Liver (tissue), 3 donors: ENCODE measurements at regions not wholly inside any gene's neighbourhood (a gene's known extent, or its start where the extent isn't known, plus 50 kb on each side); places are given as distances from the start of the nearest gene placed in this dataset.

Source experiments
- ATF3 ChIP-seq: IDR thresholded peaks from 2 replicates; pipeline ENCODE4 v1.6.1; 2016; ENCODE audit warnings: antibody characterized with exemption
- EGR1 ChIP-seq, 2 donors: IDR thresholded peaks; 2 replicates each; pipeline ENCODE4 v1.6.1; 2016 to 2018; ENCODE audit warnings: antibody characterized with exemption in 2 of 2, low read depth in 2 of 2
- HNF4G ChIP-seq: IDR thresholded peaks from 2 replicates; pipeline ENCODE4 v1.6.1; 2016; ENCODE audit warnings: antibody characterized with exemption
- MAX ChIP-seq: IDR thresholded peaks from 2 replicates; pipeline ENCODE4 v1.6.1; 2016; ENCODE audit warnings: antibody characterized with exemption
- RAD21 ChIP-seq, 2 donors: IDR thresholded peaks; 2 replicates each; pipeline ENCODE4 v1.6.1; 2016; ENCODE audit warnings: antibody characterized with exemption in 2 of 2, mild to moderate bottlenecking in 2 of 2
- SP1 ChIP-seq: IDR thresholded peaks from 2 replicates; pipeline ENCODE4 v1.6.1; 2018; ENCODE audit warnings: antibody characterized with exemption, mild to moderate bottlenecking
- TAF1 ChIP-seq: conservative IDR thresholded peaks from 2 replicates; pipeline ENCODE4 v1.6.1; 2016; ENCODE audit warnings: antibody characterized with exemption, mild to moderate bottlenecking
- YY1 ChIP-seq: IDR thresholded peaks from 2 replicates; pipeline ENCODE4 v1.6.1; 2016; ENCODE audit warnings: antibody characterized with exemption, mild to moderate bottlenecking
- TF ChIP-seq, protein P1 (sequence below): fragments of 150-350 bp; IDR thresholded peaks from 2 replicates; pipeline ENCODE4 v1.5.1; 2017; ENCODE audit warnings: improper control_type of control experiment, low read depth, low read length; ENCODE audit not compliant: missing input control
- TF ChIP-seq, protein P2 (sequence below): IDR thresholded peaks from 2 replicates; pipeline ENCODE4 v1.6.1; 2016; ENCODE audit warnings: antibody characterized with exemption, mild to moderate bottlenecking
- donor health status: healthy.
- donor health status: healthy.

- TF ChIP-seq, protein P1, sequence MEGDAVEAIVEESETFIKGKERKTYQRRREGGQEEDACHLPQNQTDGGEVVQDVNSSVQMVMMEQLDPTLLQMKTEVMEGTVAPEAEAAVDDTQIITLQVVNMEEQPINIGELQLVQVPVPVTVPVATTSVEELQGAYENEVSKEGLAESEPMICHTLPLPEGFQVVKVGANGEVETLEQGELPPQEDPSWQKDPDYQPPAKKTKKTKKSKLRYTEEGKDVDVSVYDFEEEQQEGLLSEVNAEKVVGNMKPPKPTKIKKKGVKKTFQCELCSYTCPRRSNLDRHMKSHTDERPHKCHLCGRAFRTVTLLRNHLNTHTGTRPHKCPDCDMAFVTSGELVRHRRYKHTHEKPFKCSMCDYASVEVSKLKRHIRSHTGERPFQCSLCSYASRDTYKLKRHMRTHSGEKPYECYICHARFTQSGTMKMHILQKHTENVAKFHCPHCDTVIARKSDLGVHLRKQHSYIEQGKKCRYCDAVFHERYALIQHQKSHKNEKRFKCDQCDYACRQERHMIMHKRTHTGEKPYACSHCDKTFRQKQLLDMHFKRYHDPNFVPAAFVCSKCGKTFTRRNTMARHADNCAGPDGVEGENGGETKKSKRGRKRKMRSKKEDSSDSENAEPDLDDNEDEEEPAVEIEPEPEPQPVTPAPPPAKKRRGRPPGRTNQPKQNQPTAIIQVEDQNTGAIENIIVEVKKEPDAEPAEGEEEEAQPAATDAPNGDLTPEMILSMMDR, result no peak
- TF ChIP-seq RAD21 (IDR thresholded peaks at IDR 0.05) (no peak), TAF1 (no peak), MAX (no peak), SP1 (no peak), YY1 (no peak), HNF4G (no peak), ATF3 (no peak), EGR1 (IDR thresholded peaks at IDR 0.05; ENCODE audit: low read depth in 2 of 2) (no peak)
- TF ChIP-seq, protein P2, sequence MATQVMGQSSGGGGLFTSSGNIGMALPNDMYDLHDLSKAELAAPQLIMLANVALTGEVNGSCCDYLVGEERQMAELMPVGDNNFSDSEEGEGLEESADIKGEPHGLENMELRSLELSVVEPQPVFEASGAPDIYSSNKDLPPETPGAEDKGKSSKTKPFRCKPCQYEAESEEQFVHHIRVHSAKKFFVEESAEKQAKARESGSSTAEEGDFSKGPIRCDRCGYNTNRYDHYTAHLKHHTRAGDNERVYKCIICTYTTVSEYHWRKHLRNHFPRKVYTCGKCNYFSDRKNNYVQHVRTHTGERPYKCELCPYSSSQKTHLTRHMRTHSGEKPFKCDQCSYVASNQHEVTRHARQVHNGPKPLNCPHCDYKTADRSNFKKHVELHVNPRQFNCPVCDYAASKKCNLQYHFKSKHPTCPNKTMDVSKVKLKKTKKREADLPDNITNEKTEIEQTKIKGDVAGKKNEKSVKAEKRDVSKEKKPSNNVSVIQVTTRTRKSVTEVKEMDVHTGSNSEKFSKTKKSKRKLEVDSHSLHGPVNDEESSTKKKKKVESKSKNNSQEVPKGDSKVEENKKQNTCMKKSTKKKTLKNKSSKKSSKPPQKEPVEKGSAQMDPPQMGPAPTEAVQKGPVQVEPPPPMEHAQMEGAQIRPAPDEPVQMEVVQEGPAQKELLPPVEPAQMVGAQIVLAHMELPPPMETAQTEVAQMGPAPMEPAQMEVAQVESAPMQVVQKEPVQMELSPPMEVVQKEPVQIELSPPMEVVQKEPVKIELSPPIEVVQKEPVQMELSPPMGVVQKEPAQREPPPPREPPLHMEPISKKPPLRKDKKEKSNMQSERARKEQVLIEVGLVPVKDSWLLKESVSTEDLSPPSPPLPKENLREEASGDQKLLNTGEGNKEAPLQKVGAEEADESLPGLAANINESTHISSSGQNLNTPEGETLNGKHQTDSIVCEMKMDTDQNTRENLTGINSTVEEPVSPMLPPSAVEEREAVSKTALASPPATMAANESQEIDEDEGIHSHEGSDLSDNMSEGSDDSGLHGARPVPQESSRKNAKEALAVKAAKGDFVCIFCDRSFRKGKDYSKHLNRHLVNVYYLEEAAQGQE, result no peak
Measured at GRCh38 chr3:76132154-76132470, 346.8 kb upstream of the ZNF717 start.
